ENCODE measurements at regions not wholly inside any gene's neighbourhood (a gene's known extent, or its start where the extent isn't known, plus 50 kb on each side); places are given as distances from the start of the nearest gene placed in this dataset.

DNA sequence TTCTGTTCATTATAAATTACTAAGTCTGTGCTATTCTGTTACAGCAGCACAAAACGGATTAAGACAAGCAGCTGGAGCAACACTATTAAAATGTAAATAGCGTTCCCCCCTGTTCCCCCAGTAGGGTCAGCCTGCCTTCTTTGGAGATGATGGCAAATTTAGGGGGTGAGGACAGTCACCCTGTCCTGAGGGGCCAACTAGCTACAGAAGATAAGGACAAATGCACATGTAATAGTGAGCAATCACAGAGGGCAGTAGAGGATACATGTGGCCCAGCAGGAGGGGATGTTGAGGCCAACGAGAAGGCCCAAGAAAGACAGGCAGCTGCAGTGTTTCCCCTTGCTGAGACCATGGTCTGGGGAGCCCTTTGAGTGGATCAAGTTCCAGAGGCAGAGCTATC lies 266.7 kb upstream of the CDYL start:
- no peaks in the 10 kb centered on the region for H3K27me3 ChIP-seq
- TF ChIP-seq, protein P1, sequence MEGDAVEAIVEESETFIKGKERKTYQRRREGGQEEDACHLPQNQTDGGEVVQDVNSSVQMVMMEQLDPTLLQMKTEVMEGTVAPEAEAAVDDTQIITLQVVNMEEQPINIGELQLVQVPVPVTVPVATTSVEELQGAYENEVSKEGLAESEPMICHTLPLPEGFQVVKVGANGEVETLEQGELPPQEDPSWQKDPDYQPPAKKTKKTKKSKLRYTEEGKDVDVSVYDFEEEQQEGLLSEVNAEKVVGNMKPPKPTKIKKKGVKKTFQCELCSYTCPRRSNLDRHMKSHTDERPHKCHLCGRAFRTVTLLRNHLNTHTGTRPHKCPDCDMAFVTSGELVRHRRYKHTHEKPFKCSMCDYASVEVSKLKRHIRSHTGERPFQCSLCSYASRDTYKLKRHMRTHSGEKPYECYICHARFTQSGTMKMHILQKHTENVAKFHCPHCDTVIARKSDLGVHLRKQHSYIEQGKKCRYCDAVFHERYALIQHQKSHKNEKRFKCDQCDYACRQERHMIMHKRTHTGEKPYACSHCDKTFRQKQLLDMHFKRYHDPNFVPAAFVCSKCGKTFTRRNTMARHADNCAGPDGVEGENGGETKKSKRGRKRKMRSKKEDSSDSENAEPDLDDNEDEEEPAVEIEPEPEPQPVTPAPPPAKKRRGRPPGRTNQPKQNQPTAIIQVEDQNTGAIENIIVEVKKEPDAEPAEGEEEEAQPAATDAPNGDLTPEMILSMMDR (IDR thresholded peaks at IDR 0.05), result no peak
- no peak for TF ChIP-seq POLR2A (IDR thresholded peaks at IDR 0.05)
- DNase-seq, result no peak
- no peaks in the 10 kb centered on the region for H3K4me1 ChIP-seq (replicated peaks in 1 of 2)
- 68 to 89% (median 84%) methylated on average over 3 of the region's 3 CpGs for WGBS, 4 donors
- H3K27ac ChIP-seq, result no peak overlapping the region
- no peaks in the 10 kb centered on the region for H3K36me3 ChIP-seq (replicated peaks in 1 of 2)
- no peaks in the 10 kb centered on the region for H3K9me3 ChIP-seq (replicated peaks in 1 of 3)
- intact Hi-C loops (cut with DNase I), result no loop called here
- no peak overlapping the region for H3K4me3 ChIP-seq

DNA sequence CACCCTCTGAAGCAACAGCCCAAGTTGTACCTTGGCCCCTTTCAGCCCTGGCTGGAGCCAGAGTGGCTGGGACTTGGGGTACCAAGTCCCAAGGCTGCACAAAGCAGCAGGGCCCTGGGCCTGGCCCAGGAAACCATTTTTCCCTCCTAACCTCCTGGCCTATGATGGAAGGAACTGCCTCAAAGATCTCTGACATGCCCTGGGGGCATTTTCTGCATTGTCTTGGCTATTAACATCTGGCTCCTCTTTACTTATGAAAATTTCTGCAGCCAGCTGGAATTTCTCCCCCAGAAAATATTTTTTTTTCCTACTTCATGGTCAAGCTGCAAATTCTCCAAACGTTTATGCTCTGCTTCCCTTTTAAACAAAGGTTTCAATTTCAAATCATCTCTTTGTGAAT lies 269.4 kb upstream of the CDYL start:
- Histone ChIP-seq H3K9me3 (replicated peaks in 1 of 3) (no peaks in the 10 kb centered on the region), H3K36me3 (replicated peaks in 1 of 2) (no peaks in the 10 kb centered on the region), H3K27me3 (no peaks in the 10 kb centered on the region), H3K27ac (no peak overlapping the region), H3K4me3 (no peak overlapping the region), H3K4me1 (replicated peaks in 1 of 2) (no peaks in the 10 kb centered on the region)
- intact Hi-C loops (cut with DNase I), result no loop called here
- 32 to 42% (median 39%) methylated on average over 1 of the region's 1 CpG for WGBS, 4 donors
- TF ChIP-seq POLR2A (IDR thresholded peaks at IDR 0.05), result no peak
- TF ChIP-seq, protein P1 (IDR thresholded peaks at IDR 0.05), result no peak
- no peak for DNase-seq

DNA sequence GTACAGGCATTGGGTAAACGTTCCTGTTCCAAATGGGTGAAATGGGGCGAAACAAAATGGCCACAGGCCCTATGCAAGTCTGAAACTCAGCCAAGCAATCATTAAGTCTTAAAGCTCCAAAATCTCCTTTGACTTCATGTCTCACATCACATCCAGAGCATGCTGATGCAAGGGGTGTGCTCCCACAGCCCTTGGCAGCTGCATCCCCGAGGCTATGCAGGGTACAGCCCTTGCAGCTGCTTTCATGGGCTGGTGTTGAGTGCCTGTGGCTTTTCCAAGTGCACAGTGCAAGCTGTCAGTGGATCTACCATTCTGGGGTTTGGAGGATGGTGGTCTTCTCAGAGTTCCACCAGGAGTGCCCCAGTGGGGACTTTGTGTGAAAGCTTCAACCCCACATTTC lies 270.0 kb upstream of the CDYL start:
- no peaks in the 10 kb centered on the region for H3K9me3 ChIP-seq (replicated peaks in 1 of 3)
- H3K4me1 ChIP-seq (replicated peaks in 1 of 2), result no peaks in the 10 kb centered on the region
- H3K36me3 ChIP-seq (replicated peaks in 1 of 2), result no peaks in the 10 kb centered on the region
- H3K4me3 ChIP-seq, result no peak overlapping the region
- no peak overlapping the region for H3K27ac ChIP-seq
- H3K27me3 ChIP-seq, result no peaks in the 10 kb centered on the region
- TF ChIP-seq POLR2A (IDR thresholded peaks at IDR 0.05), result no peak
- TF ChIP-seq, protein P1 (IDR thresholded peaks at IDR 0.05), result no peak
- DNase-seq, result no peak
- WGBS, 4 donors, result 77 to 88% (median 83%) methylated on average over 3 of the region's 3 CpGs
- intact Hi-C loops (cut with DNase I), result no loop called here

DNA sequence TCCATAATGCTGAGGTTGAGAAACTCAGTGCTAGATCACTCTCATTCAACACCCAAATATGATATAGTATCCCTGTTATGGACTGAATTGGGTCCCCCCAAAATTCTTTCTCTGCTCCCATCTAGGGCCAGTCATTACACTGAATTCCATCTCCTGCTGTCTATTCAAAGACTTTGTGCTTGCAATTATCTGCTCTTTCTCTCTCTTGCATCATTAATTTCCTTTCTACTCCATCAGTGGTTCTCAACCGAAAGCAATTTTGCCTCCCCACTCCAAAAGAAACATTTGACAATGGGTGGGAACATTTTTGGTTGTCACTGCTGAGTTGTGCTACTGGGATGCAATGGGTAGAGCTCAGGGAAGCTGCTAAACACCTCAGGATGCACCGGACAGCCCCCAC lies 271.5 kb upstream of the CDYL start:
- TF ChIP-seq, protein P1 (IDR thresholded peaks at IDR 0.05), result no peak
- TF ChIP-seq POLR2A (IDR thresholded peaks at IDR 0.05), result no peak
- no peaks in the 10 kb centered on the region for H3K27me3 ChIP-seq
- no peaks in the 10 kb centered on the region for H3K9me3 ChIP-seq (replicated peaks in 1 of 3)
- H3K36me3 ChIP-seq (replicated peaks in 1 of 2), result no peaks in the 10 kb centered on the region
- WGBS, 4 donors, result 86 to 93% (median 90%) methylated on average over 2 of the region's 2 CpGs
- no peak overlapping the region for H3K27ac ChIP-seq
- H3K4me3 ChIP-seq, result no peak overlapping the region
- no peaks in the 10 kb centered on the region for H3K4me1 ChIP-seq (replicated peaks in 1 of 2)
- DNase-seq, result no peak
- intact Hi-C loops (cut with DNase I), result no loop called here

All from adrenal gland (tissue), 9 donors.